Epithelial cell of esophagus (primary cell): ENCODE measurements at regions not wholly inside any gene's neighbourhood (a gene's known extent, or its start where the extent isn't known, plus 50 kb on each side); places are given as distances from the start of the nearest gene placed in this dataset.

Source experiments
- DNase-seq: peaks from one replicate; pipeline ENCODE4 v3.0.0; 2010; ENCODE audit warnings: low read depth
- H3K4me3 ChIP-seq: 2 replicates; pipeline ENCODE4 v1.5.1; 2011; ENCODE audit warnings: mild to moderate bottlenecking, low read length, control low read depth
- CTCF ChIP-seq: IDR thresholded peaks from 2 replicates; pipeline ENCODE4 v1.5.1; 2011; ENCODE audit warnings: low read depth, mild to moderate bottlenecking, low read length, control low read depth, inconsistent platforms; ENCODE audit not compliant: insufficient read depth; ENCODE audit errors: missing control alignments

- no peak for TF ChIP-seq CTCF
- DNase-seq = peak; percentile 54
- H3K4me3 ChIP-seq = no peak overlapping the region
Measured at GRCh38 chr9:30197954-30198353, 2186.5 kb upstream of the ACO1 start.

DNA sequence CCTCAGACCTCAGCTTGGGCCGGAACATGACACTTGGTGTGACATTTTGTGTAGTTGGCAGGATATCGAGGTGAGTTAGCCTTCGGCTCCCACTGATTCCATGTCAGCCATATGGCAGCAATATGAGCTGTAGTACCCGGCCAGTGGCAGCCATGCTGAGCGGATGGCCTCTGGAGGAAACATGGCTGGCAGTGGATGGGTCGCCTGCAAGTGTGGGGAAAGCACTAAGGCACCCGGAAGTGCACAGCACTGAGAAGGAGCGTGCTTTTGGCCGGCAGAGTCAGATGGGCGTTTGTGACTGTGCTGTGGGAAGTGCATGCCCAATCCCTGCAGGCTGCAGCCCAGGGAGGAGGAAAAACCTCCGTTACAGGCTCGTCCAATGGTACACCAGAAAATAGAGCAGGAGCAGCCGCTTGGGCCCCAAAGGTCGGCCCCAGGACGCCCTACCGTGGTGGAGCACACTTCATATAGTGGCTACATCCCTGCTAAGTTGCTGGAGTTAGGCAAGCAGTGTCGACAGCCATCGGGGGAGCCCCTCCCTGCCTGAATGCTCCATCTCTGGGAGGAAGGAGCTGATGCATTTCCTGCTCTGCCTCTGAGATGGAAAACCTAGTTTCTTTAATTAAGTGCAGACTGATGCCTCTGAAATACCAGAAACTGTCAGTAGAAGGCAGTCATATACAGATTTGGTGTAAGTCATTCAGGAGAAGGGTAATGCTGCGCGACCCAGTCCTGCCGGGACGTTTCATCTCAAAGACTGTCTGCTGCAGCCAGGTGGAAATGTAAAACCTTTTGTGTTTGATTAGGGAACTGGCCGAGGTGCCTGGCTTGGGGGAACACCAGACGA lies 2185.8 kb upstream of the ACO1 start:
- DNase-seq = no peak
- TF ChIP-seq CTCF = no peak

GRCh38 chr9:30201024-30201423 lies 2183.4 kb upstream of the ACO1 start:
- H3K4me3 ChIP-seq = no peak overlapping the region
- DNase-seq = no peak
- no peak for TF ChIP-seq CTCF

More for the DNA sequence above, 2185.8 kb upstream of the ACO1 start:
- H3K4me3 ChIP-seq = no peak overlapping the region

GRCh38 chr9:30235068-30235467 lies 2149.4 kb upstream of the ACO1 start:
- no peak overlapping the region for H3K4me3 ChIP-seq
- DNase-seq = no peak
- TF ChIP-seq CTCF = no peak

DNA sequence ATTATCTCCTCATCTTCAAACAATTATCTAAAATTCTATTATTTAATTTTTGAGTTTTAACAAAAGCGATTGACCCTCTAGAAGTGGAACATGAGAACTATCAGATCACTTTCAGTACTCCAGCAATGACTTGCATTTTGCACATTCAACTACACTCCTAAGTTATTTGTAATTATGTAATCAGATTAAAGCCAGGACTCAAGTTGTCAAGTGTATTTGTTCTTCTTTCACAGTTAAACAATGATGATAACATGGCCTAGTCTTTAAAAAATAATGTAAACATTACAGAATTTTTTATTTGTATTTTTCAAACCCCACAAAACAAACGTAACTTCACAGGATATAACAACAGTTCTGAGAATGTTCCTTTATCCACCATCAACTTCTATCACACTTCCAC lies 2148.9 kb upstream of the ACO1 start:
- H3K4me3 ChIP-seq = no peak overlapping the region
- DNase-seq = no peak
- no peak for TF ChIP-seq CTCF

DNA sequence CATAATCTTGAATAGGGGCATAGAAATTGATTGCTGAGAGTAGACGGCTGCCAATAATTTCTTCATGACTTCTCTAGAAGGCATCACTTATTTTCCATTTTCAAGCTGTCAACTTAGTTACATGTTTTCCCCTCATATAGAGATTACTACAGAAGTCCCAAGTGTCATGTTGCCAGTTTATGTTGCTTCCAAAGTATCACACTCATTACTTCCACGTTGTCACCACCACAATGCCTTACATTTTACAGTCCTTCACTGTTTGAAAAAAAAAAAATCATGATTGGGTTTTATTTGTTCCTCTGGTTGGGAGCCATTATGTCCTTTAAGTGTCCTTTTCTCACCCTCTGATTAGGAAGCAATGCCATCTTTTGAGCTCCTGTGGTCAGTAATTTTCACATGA lies 2144.6 kb upstream of the ACO1 start:
- no peak for DNase-seq
- no peak for TF ChIP-seq CTCF

DNA sequence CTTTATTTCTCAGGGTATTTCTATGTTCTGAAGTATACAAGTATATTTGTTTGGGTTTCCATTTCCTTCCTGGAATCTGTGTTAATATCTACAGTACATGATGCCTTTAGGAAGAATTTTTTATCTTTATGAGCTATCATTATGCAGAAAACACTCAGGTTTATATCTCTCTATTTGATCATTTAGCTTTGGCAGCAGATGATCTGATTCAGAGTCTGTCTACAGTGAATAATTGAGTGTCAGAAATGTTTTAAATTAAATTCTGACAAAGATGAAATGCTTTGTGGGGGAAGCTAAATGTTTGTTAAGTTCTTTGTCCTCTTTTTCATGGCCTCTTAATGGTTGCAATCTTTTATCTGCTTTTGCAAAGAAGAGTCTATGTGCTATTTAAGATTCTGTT lies 2141.0 kb upstream of the ACO1 start:
- no peak for TF ChIP-seq CTCF
- no peak for DNase-seq
- H3K4me3 ChIP-seq = no peak overlapping the region

More for the DNA sequence above, 2144.6 kb upstream of the ACO1 start:
- no peak overlapping the region for H3K4me3 ChIP-seq
